22Rv1 (cell line): ENCODE measurements at regions not wholly inside any gene's neighbourhood (a gene's known extent, or its start where the extent isn't known, plus 50 kb on each side); places are given as distances from the start of the nearest gene placed in this dataset.

Experiments used
- H3K27ac ChIP-seq: fragments of 450-650 bp; 2 replicates; pipeline ENCODE4 v1.5.1; 2017
- CTCF ChIP-seq: fragments of 450-650 bp; IDR thresholded peaks from 2 replicates; pipeline ENCODE4 v1.5.1; 2017; ENCODE audit warnings: mild to moderate bottlenecking
- ZFX ChIP-seq: fragments of 450-650 bp; IDR thresholded peaks from 2 replicates; pipeline ENCODE4 v1.6.1; 2017; ENCODE audit warnings: antibody characterized with exemption, borderline replicate concordance

- no peak overlapping the region for H3K27ac ChIP-seq
- TF ChIP-seq ZFX = no peak
- no peak for TF ChIP-seq CTCF
These were observed 244.8 kb upstream of the CDYL start for GRCh38 chr6:4531406-4531805.

GRCh38 chr6:4522453-4522852, 253.8 kb upstream of the CDYL start:
- no peak for TF ChIP-seq ZFX
- no peak for TF ChIP-seq CTCF
- no peak overlapping the region for H3K27ac ChIP-seq

- TF ChIP-seq CTCF = no peak
- TF ChIP-seq ZFX = no peak
These were observed 255.1 kb upstream of the CDYL start for GRCh38 chr6:4521070-4521469.

GRCh38 chr6:4518506-4518905, 257.7 kb upstream of the CDYL start:
- no peak for TF ChIP-seq ZFX
- no peak for TF ChIP-seq CTCF
- no peak overlapping the region for H3K27ac ChIP-seq

More at GRCh38 chr6:4521070-4521469, 255.1 kb upstream of the CDYL start:
- H3K27ac ChIP-seq = no peak overlapping the region

- H3K27ac ChIP-seq = no peak overlapping the region
- no peak for TF ChIP-seq CTCF
- no peak for TF ChIP-seq ZFX
These were observed 260.0 kb upstream of the CDYL start for GRCh38 chr6:4516206-4516605.

- TF ChIP-seq CTCF (no peak), ZFX (no peak)
- H3K27ac ChIP-seq = no peak overlapping the region
These were observed 262.6 kb upstream of the CDYL start for GRCh38 chr6:4513561-4513960.

- TF ChIP-seq CTCF (no peak), ZFX (no peak)
- no peak overlapping the region for H3K27ac ChIP-seq
These were observed 264.1 kb upstream of the CDYL start for GRCh38 chr6:4512051-4512471.
